Mucosa of rectum (tissue), 2 donors: ENCODE measurements at regions not wholly inside any gene's neighbourhood (a gene's known extent, or its start where the extent isn't known, plus 50 kb on each side); places are given as distances from the start of the nearest gene placed in this dataset.
"Not testable (repeated sequence)": the region's sequence is repeated elsewhere in the genome, so short reads cannot be mapped to it uniquely, and the experiment has no call there.

ENCODE experiments used
- H3K27ac ChIP-seq, 2 donors: one replicate each; pipeline ENCODE4 v1.7.0; 2013; ENCODE audit warnings: inconsistent platforms in 2 of 2, low read depth in 2 of 2, low read length in 2 of 2
- H3K27me3 ChIP-seq, 2 donors: one replicate each; pipeline ENCODE4 v1.7.0; 2013; ENCODE audit warnings: low read length in 2 of 2; ENCODE audit not compliant: control insufficient read depth in 2 of 2, insufficient read depth in 2 of 2
- H3K36me3 ChIP-seq, 2 donors: one replicate each; pipeline ENCODE4 v1.7.0; 2013; ENCODE audit warnings: low read length in 2 of 2; ENCODE audit not compliant: control insufficient read depth in 2 of 2, insufficient read depth in 2 of 2
- H3K4me1 ChIP-seq, 2 donors: one replicate each; pipeline ENCODE4 v1.7.0; 2013; ENCODE audit warnings: low read length in 2 of 2, mild to moderate bottlenecking in 1 of 2; ENCODE audit not compliant: control insufficient read depth in 2 of 2, insufficient read depth in 2 of 2
- H3K4me3 ChIP-seq, 2 donors: one replicate each; pipeline ENCODE4 v1.7.0; 2013; ENCODE audit warnings: low read length in 2 of 2
- H3K9ac ChIP-seq, 2 donors: one replicate each; pipeline ENCODE4 v1.7.0; 2013; ENCODE audit warnings: low read length in 2 of 2, low read depth in 1 of 2, mild to moderate bottlenecking in 1 of 2
- H3K9me3 ChIP-seq, 2 donors: one replicate each; pipeline ENCODE4 v1.7.0; 2013; ENCODE audit warnings: low read length in 2 of 2; ENCODE audit not compliant: control insufficient read depth in 2 of 2
- donor health status: healthy.
- donor health status: Normal muscosa, but diverticular disease.

- H3K36me3 ChIP-seq, result no peaks in the 10 kb centered on the region
- H3K9me3 ChIP-seq, result no peaks in the 10 kb centered on the region
- H3K9ac ChIP-seq, result no peak overlapping the region
- H3K27me3 ChIP-seq, result no peaks in the 10 kb centered on the region
- no peak overlapping the region for H3K4me3 ChIP-seq
- H3K4me1 ChIP-seq, result no peaks in the 10 kb centered on the region
- no peak overlapping the region for H3K27ac ChIP-seq
These were observed 86.2 kb upstream of the SAMSN1 start for GRCh38 chr21:14632359-14632758.

DNA sequence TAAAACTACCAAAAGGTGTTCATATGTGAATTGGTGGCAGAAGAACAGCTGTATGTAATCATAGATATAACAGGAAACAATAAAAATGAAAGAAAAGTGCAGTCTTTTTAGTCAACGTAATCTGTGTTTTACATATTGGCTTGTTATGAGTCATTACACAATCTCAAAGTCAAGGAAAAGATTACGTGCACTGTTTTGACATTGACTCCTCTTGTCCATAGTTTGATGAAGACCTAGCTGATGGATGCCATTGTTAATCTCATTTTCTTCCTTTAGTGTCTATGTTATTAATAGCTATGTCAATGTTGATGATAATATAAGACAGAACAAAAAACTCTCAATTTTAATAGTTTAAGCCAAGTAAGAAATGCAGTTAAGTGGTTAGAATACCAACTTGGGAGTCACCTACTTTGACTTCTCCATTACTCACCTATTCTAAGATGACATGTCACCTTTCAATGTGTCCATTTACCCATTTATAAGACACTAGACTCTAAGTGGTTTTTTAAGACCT is 84.5 kb upstream of the SAMSN1 start:
- H3K9me3 ChIP-seq, result no peaks in the 10 kb centered on the region

GRCh38 chr21:14629461-14629860 is 83.3 kb upstream of the SAMSN1 start:
- Histone ChIP-seq H3K9me3 (no peaks in the 10 kb centered on the region), H3K27ac (no peak overlapping the region), H3K9ac (no peak overlapping the region), H3K4me3 (no peak overlapping the region), H3K4me1 (no peaks in the 10 kb centered on the region), H3K27me3 (no peaks in the 10 kb centered on the region), H3K36me3 (no peaks in the 10 kb centered on the region)

More for the DNA sequence above, 84.5 kb upstream of the SAMSN1 start:
- H3K4me1 ChIP-seq, result no peaks in the 10 kb centered on the region
- H3K27me3 ChIP-seq, result no peaks in the 10 kb centered on the region
- no peak overlapping the region for H3K27ac ChIP-seq
- H3K4me3 ChIP-seq, result no peak overlapping the region
- H3K9ac ChIP-seq, result no peak overlapping the region
- H3K36me3 ChIP-seq, result no peaks in the 10 kb centered on the region

DNA sequence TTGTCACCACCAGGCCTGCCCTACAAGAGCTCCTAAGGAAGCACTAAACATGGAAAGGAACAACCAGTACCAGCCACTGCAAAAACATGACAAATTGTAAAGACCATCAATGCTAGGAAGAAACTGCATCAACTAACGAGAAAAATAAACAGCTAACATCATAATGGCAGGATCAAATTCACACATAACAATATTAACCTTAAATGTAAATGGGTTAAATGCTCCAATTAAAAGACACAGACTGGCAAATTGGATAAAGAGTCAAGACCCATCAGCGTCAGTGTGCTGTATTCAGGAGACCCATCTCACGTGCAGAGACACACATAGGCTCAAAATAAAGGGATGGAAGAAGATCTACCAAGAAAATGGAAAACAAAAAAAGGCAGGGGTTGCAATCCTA is 77.0 kb upstream of the SAMSN1 start:
- not testable (repeated sequence) for H3K4me1 ChIP-seq, H3K36me3 ChIP-seq, H3K9ac ChIP-seq, H3K4me3 ChIP-seq, H3K9me3 ChIP-seq, H3K27ac ChIP-seq, H3K27me3 ChIP-seq

DNA sequence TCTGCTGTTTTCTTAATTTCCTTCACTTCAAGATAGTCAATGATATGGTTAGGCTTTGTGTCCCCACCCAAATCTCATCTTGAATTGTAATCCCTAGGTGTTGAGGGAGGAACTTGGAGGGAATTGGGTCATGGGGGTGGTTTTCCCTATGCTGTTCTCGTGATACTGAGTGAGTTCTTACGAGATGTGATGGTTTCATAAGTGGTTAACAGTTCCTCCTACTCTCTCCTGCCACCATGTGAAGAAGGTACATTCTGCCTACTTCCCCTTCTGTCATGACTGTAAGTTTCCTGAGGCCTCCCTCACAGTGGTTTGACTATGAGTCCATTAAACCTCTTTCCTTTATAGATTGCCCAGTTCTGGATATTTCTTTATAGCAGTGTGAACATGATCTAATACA is 74.0 kb upstream of the SAMSN1 start:
- Histone ChIP-seq H3K36me3 (no peaks in the 10 kb centered on the region), H3K27me3 (no peaks in the 10 kb centered on the region), H3K9ac (no peak overlapping the region), H3K27ac (no peak overlapping the region), H3K4me1 (no peaks in the 10 kb centered on the region), H3K9me3 (no peaks in the 10 kb centered on the region), H3K4me3 (no peak overlapping the region)

DNA sequence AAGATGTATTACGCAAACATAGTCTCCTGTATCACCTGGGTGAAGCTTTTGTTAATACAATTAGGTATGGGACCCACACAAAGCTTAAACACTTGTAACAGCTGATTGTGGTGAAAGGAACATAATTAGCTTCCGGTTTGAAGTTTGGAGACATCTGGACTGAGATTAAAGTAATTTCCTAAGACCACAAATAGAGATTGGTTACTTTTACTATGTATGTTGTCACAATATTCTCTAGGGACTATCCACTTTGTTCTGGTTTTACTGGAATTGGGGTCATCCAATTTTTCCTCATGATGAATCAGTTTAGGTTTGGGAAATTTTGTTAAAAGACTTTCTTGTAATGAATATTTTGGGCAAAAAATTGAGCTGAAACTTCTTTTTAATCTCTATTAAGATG is 71.8 kb upstream of the SAMSN1 start:
- no peak overlapping the region for H3K9ac ChIP-seq
- H3K4me3 ChIP-seq, result no peak overlapping the region
- no peak overlapping the region for H3K27ac ChIP-seq
- H3K4me1 ChIP-seq, result no peaks in the 10 kb centered on the region
- no peaks in the 10 kb centered on the region for H3K9me3 ChIP-seq
- H3K36me3 ChIP-seq, result no peaks in the 10 kb centered on the region
- no peaks in the 10 kb centered on the region for H3K27me3 ChIP-seq

GRCh38 chr21:14617040-14617393 is 70.9 kb upstream of the SAMSN1 start:
- Histone ChIP-seq H3K36me3 (no peaks in the 10 kb centered on the region), H3K27me3 (no peaks in the 10 kb centered on the region), H3K9me3 (no peaks in the 10 kb centered on the region), H3K4me1 (no peaks in the 10 kb centered on the region), H3K9ac (no peak overlapping the region), H3K27ac (no peak overlapping the region), H3K4me3 (no peak overlapping the region)

DNA sequence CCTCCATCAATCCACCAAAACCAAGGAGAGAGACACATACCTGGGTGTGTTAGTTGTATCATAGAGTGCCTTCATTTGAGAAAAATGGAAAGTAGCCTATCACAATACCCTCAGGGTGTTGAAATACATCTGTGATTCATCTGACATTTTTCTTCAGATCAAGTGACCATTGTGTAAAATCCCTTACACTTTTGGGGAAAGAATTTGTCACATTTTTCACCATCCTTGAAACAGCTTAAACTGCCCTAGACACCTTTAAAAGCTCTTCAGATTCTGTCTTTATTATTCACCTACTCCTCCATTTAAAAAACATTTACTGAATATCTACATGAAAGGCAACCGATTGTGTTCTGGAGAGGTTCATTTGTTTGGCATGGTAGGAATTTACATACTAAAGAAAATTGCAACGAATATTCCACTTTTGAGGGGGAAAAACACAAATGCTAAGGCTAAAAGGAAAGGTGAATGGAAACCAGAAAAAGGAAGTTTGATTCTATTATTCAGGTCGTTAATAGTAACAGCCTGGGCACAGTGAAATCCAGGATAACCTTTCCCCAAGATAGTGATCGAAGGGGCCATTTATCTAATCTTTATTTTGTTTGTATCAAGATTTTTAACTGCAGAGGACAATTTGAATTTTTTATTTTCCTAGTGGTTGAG is 70.4 kb upstream of the SAMSN1 start:
- Histone ChIP-seq H3K4me1 (no peaks in the 10 kb centered on the region), H3K9me3 (no peaks in the 10 kb centered on the region), H3K36me3 (no peaks in the 10 kb centered on the region), H3K27me3 (no peaks in the 10 kb centered on the region), H3K9ac (no peak overlapping the region), H3K4me3 (no peak overlapping the region), H3K27ac (no peak overlapping the region)

DNA sequence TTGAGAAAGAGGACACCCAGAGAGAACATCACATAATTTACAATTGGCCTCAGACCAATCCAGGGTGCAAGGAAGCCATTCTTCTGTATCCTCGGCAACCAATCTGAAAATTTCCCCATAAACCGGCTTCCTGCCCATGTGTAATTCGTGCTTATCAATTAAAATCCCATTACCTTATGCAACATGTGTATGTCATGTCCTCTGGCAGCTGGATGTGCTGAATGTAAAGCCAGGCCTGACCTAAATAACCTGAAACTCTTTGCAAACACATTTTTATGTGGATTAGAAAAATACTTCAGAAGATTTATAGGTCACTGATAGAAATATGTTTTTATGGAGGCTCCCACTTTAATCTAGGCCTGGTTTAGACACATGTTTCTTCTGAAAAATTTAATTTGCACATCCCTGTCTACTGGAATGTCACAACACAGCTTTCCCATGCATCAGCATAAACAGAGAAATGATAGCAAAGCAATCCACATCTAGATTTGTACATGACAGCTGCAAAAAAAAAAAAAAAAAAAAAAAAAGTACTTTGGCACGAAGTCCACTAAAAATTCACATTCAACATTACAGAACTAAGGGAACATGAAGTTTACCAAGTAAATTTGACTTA is 69.4 kb upstream of the SAMSN1 start:
- H3K4me1 ChIP-seq, result no peaks in the 10 kb centered on the region
- H3K27ac ChIP-seq, result no peak overlapping the region
- H3K9ac ChIP-seq, result no peak overlapping the region
- H3K36me3 ChIP-seq, result no peaks in the 10 kb centered on the region
- H3K27me3 ChIP-seq, result no peaks in the 10 kb centered on the region
- no peaks in the 10 kb centered on the region for H3K9me3 ChIP-seq
- H3K4me3 ChIP-seq, result no peak overlapping the region

DNA sequence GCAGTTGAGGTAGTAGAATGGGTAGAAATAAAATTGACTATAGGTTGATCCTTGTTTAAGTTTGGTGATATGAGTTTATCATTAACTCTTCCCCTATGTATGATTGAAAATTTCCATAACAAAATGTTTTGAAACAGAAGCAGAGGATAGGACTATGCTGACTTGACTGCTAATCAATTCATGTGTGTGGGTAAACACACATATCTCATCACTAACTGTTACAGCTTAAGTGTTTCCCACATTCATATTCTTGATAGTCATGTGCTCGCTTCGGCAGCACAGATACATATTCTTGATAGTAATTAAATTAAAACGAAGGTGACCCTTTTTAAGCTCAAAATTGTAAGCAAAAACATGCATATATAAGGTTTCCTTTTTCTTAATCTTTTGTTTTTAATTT is 68.2 kb upstream of the SAMSN1 start:
- H3K4me3 ChIP-seq, result no peak overlapping the region
- no peaks in the 10 kb centered on the region for H3K36me3 ChIP-seq
- H3K27me3 ChIP-seq, result no peaks in the 10 kb centered on the region
- no peaks in the 10 kb centered on the region for H3K9me3 ChIP-seq
- no peak overlapping the region for H3K27ac ChIP-seq
- no peaks in the 10 kb centered on the region for H3K4me1 ChIP-seq
- H3K9ac ChIP-seq, result no peak overlapping the region
